Choroid plexus epithelial cell (primary cell): ENCODE measurements at regions not wholly inside any gene's neighbourhood (a gene's known extent, or its start where the extent isn't known, plus 50 kb on each side); places are given as distances from the start of the nearest gene placed in this dataset.

Source experiments
- DNase-seq: peaks from one replicate; pipeline ENCODE4 v3.0.0-alpha.2; 2010; ENCODE audit warnings: low read depth
- H3K4me3 ChIP-seq: 2 replicates; pipeline ENCODE4 v1.5.1; 2011; ENCODE audit warnings: low read depth, mild to moderate bottlenecking, control low read depth, low read length, moderate library complexity
- CTCF ChIP-seq: conservative IDR thresholded peaks from 2 replicates; pipeline ENCODE4 v1.5.1; 2011; ENCODE audit warnings: low read depth, mild to moderate bottlenecking, control low read depth, inconsistent platforms, low read length, moderate library complexity

- no peak for TF ChIP-seq CTCF
- DNase-seq, result no peak
- H3K4me3 ChIP-seq, result no peak overlapping the region
Measured at GRCh38 chr5:66450988-66451387, 145.2 kb upstream of the MAST4 start.

- no peak for DNase-seq
- no peak overlapping the region for H3K4me3 ChIP-seq
- TF ChIP-seq CTCF, result no peak
Measured at GRCh38 chr5:66452109-66452508, 144.1 kb upstream of the MAST4 start.

- no peak overlapping the region for H3K4me3 ChIP-seq
- peak; percentile 29 for DNase-seq
- no peak for TF ChIP-seq CTCF
Measured at GRCh38 chr5:66454186-66455078, 141.8 kb upstream of the MAST4 start.

- TF ChIP-seq CTCF, result no peak
- no peak overlapping the region for H3K4me3 ChIP-seq
- no peak for DNase-seq
Measured at GRCh38 chr5:66459728-66460127, 136.5 kb upstream of the MAST4 start.

- TF ChIP-seq CTCF, result no peak
- DNase-seq, result no peak
- no peak overlapping the region for H3K4me3 ChIP-seq
Measured at GRCh38 chr5:66467564-66467963, 128.6 kb upstream of the MAST4 start.

GRCh38 chr5:66469684-66470083 is 126.5 kb upstream of the MAST4 start:
- H3K4me3 ChIP-seq, result no peak overlapping the region
- DNase-seq, result peak; percentile 1
- no peak for TF ChIP-seq CTCF

- H3K4me3 ChIP-seq, result no peak overlapping the region
- no peak for DNase-seq
- TF ChIP-seq CTCF, result no peak
Measured at GRCh38 chr5:66472010-66472409, 124.2 kb upstream of the MAST4 start.
